ENCODE measurements at regions not wholly inside any gene's neighbourhood (a gene's known extent, or its start where the extent isn't known, plus 50 kb on each side); places are given as distances from the start of the nearest gene placed in this dataset.

- Histone ChIP-seq H3K27ac (ENCODE audit: low read length) (no peak overlapping the region), H3K79me2 (ENCODE audit: low read length) (no peaks in the 10 kb centered on the region), H3K9ac (ENCODE audit: low read length) (no peak overlapping the region), H3K9me3 (replicated peaks; ENCODE audit: insufficient read depth, low read length) (no peaks in the 10 kb centered on the region), H3K27me3 (replicated peaks; ENCODE audit: insufficient read depth, low read length) (no peaks in the 10 kb centered on the region), H2AFZ (ENCODE audit: low read length) (no peak overlapping the region), H3F3A (ENCODE audit: insufficient read depth, low read length) (no peaks in the 10 kb centered on the region), H3K4me3 (ENCODE audit: low read length) (no peak overlapping the region), H4K20me1 (ENCODE audit: insufficient read depth, low read length) (no peaks in the 10 kb centered on the region), H3K36me3 (replicated peaks; ENCODE audit: insufficient read depth, low read length) (no peaks in the 10 kb centered on the region), H3K4me2 (ENCODE audit: low read depth, low read length) (no peak overlapping the region), H3K9me2 (replicated peaks; ENCODE audit: insufficient read depth, low read length) (no peaks in the 10 kb centered on the region), H3K4me1 (ENCODE audit: low read length) (no peaks in the 10 kb centered on the region)
- TF ChIP-seq CTCF (IDR thresholded peaks at IDR 0.05; ENCODE audit: low read length) (no peak), EZH2 (optimal IDR thresholded peaks at IDR 0.05; ENCODE audit: low read depth, low read length) (no peak), EZH2phosphoT487 (IDR thresholded peaks at IDR 0.05; ENCODE audit: low read length) (no peak)
- no peak for DNase-seq
Measured at GRCh38 chrX:121227888-121228287, 180.5 kb downstream of the GLUD2 start.

GRCh38 chrX:121231566-121232358 is 184.4 kb downstream of the GLUD2 start:
- no peak for DNase-seq
- Histone ChIP-seq H3K79me2 (ENCODE audit: low read length) (no peaks in the 10 kb centered on the region), H4K20me1 (ENCODE audit: insufficient read depth, low read length) (no peaks in the 10 kb centered on the region), H3K4me1 (ENCODE audit: low read length) (no peaks in the 10 kb centered on the region), H3K9me2 (replicated peaks; ENCODE audit: insufficient read depth, low read length) (no peaks in the 10 kb centered on the region), H3K27me3 (replicated peaks; ENCODE audit: insufficient read depth, low read length) (no peaks in the 10 kb centered on the region), H3K9ac (ENCODE audit: low read length) (no peak overlapping the region), H3K4me3 (ENCODE audit: low read length) (no peak overlapping the region), H2AFZ (ENCODE audit: low read length) (no peak overlapping the region), H3K36me3 (replicated peaks; ENCODE audit: insufficient read depth, low read length) (no peaks in the 10 kb centered on the region), H3K9me3 (replicated peaks; ENCODE audit: insufficient read depth, low read length) (no peaks in the 10 kb centered on the region), H3K4me2 (ENCODE audit: low read depth, low read length) (no peak overlapping the region), H3F3A (ENCODE audit: insufficient read depth, low read length) (no peaks in the 10 kb centered on the region), H3K27ac (ENCODE audit: low read length) (no peak overlapping the region)
- no peak for TF ChIP-seq EZH2phosphoT487 (IDR thresholded peaks at IDR 0.05; ENCODE audit: low read length)
- no peak for TF ChIP-seq CTCF (IDR thresholded peaks at IDR 0.05; ENCODE audit: low read length)
- no peak for TF ChIP-seq EZH2 (optimal IDR thresholded peaks at IDR 0.05; ENCODE audit: low read depth, low read length)

- Histone ChIP-seq H2AFZ (ENCODE audit: low read length) (no peak overlapping the region), H3K9ac (ENCODE audit: low read length) (no peak overlapping the region), H3K36me3 (replicated peaks; ENCODE audit: insufficient read depth, low read length) (no peaks in the 10 kb centered on the region), H3K9me3 (replicated peaks; ENCODE audit: insufficient read depth, low read length) (no peaks in the 10 kb centered on the region), H3K27me3 (replicated peaks; ENCODE audit: insufficient read depth, low read length) (no peaks in the 10 kb centered on the region), H3K4me2 (ENCODE audit: low read depth, low read length) (no peak overlapping the region), H3K9me2 (replicated peaks; ENCODE audit: insufficient read depth, low read length) (no peaks in the 10 kb centered on the region), H4K20me1 (ENCODE audit: insufficient read depth, low read length) (no peaks in the 10 kb centered on the region), H3F3A (ENCODE audit: insufficient read depth, low read length) (no peaks in the 10 kb centered on the region), H3K4me1 (ENCODE audit: low read length) (no peaks in the 10 kb centered on the region), H3K4me3 (ENCODE audit: low read length) (no peak overlapping the region), H3K79me2 (ENCODE audit: low read length) (no peaks in the 10 kb centered on the region), H3K27ac (ENCODE audit: low read length) (no peak overlapping the region)
- no peak for DNase-seq
- no peak for TF ChIP-seq EZH2phosphoT487 (IDR thresholded peaks at IDR 0.05; ENCODE audit: low read length)
- no peak for TF ChIP-seq EZH2 (optimal IDR thresholded peaks at IDR 0.05; ENCODE audit: low read depth, low read length)
- no peak for TF ChIP-seq CTCF (IDR thresholded peaks at IDR 0.05; ENCODE audit: low read length)
Measured at GRCh38 chrX:121236040-121236439, 188.6 kb downstream of the GLUD2 start.
